Esophagus muscularis mucosa (tissue), 3 donors: ENCODE measurements at regions not wholly inside any gene's neighbourhood (a gene's known extent, or its start where the extent isn't known, plus 50 kb on each side); places are given as distances from the start of the nearest gene placed in this dataset.

ENCODE experiments used
- POLR2AphosphoS5 ChIP-seq, 2 donors: sonication (generic); formaldehyde crosslinking; IDR thresholded peaks; one replicate each; pipeline ENCODE4 v1.6.1; 2017; ENCODE audit warnings: antibody characterized with exemption in 2 of 2
- TF ChIP-seq, protein P1 (sequence below), 3 experiments: fragments of 200-600 bp in 2 of 3; fragments of 450-650 bp in 1 of 3; sonication (generic) in 2 of 3; IDR thresholded peaks; one replicate each; pipeline ENCODE4 v1.5.1; 2017 to 2019; ENCODE audit warnings: antibody characterized with exemption in 3 of 3, mild to moderate bottlenecking in 2 of 3, moderate library complexity in 1 of 3

DNA sequence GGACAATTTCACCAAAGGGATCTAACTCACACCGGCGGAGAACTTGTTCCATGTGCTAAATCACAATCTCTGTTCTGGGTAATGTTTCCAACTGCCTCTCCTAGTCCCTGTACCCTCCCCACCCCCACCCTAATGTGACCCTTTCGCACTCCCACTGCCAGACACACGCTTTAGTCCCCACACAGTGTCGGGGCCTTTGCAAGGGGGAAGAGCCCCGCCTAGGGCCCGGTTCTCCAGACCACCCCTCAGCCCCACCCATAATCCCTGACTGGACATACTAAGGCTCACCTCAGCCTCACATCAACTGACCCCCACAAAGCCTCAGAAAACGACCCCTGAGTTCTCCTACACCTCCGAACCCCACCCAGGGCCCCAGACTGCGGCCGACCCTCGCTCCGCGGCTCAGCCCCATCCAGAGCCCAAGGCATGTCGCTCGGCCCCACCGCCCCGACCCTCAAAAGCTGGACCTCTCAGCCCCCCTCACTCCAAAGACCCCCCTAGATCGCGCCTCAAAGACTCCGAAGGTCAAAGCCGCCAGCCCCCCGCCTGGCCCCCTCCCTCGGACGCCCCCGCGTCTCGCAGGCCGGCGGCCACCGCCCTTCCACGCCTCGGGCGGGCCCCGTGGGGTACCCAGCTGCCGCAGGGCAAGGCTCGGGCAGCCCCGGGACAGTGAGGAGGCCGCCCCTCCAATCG, 72.0 kb upstream of the MAP4 start:
- TF ChIP-seq POLR2AphosphoS5 (IDR thresholded peaks at IDR 0.05), result no peak
- TF ChIP-seq, protein P1, sequence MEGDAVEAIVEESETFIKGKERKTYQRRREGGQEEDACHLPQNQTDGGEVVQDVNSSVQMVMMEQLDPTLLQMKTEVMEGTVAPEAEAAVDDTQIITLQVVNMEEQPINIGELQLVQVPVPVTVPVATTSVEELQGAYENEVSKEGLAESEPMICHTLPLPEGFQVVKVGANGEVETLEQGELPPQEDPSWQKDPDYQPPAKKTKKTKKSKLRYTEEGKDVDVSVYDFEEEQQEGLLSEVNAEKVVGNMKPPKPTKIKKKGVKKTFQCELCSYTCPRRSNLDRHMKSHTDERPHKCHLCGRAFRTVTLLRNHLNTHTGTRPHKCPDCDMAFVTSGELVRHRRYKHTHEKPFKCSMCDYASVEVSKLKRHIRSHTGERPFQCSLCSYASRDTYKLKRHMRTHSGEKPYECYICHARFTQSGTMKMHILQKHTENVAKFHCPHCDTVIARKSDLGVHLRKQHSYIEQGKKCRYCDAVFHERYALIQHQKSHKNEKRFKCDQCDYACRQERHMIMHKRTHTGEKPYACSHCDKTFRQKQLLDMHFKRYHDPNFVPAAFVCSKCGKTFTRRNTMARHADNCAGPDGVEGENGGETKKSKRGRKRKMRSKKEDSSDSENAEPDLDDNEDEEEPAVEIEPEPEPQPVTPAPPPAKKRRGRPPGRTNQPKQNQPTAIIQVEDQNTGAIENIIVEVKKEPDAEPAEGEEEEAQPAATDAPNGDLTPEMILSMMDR (IDR thresholded peaks at IDR 0.05), result no peak
